GM23338 (cell line): ENCODE measurements at regions not wholly inside any gene's neighbourhood (a gene's known extent, or its start where the extent isn't known, plus 50 kb on each side); places are given as distances from the start of the nearest gene placed in this dataset.

ENCODE experiments used
- CREB1 ChIP-seq: fragments of 250-450 bp; sonication (Bioruptor Pico); IDR thresholded peaks from 2 replicates; pipeline ENCODE4 v1.5.0; 2020; ENCODE audit warnings: low read depth, mild to moderate bottlenecking, moderate library complexity
- ETS1 ChIP-seq: IDR thresholded peaks from 2 replicates; pipeline ENCODE4 v1.6.1; 2016; ENCODE audit warnings: antibody characterized with exemption
- EZH2 ChIP-seq: fragments of 200-600 bp; sonication (generic); IDR thresholded peaks from one replicate; pipeline ENCODE4 v1.8.0; 2017; ENCODE audit warnings: antibody characterized with exemption, mild to moderate bottlenecking, low read depth; ENCODE audit not compliant: unreplicated experiment
- EZH2phosphoT487 ChIP-seq: fragments of 200-600 bp; sonication (generic); IDR thresholded peaks from one replicate; pipeline ENCODE4 v1.8.1; 2018; ENCODE audit warnings: antibody characterized with exemption; ENCODE audit not compliant: unreplicated experiment
- JUNB ChIP-seq: IDR thresholded peaks from one replicate; pipeline ENCODE4 v1.6.1; 2016; ENCODE audit warnings: antibody characterized with exemption; ENCODE audit not compliant: unreplicated experiment
- NANOG ChIP-seq: IDR thresholded peaks from 2 replicates; pipeline ENCODE4 v1.6.1; 2016; ENCODE audit warnings: antibody characterized with exemption, borderline replicate concordance
- POLR2AphosphoS5 ChIP-seq: IDR thresholded peaks from 2 replicates; pipeline ENCODE4 v1.6.1; 2016; ENCODE audit warnings: antibody characterized with exemption, low read depth
- REST ChIP-seq: IDR thresholded peaks from one replicate; pipeline ENCODE4 v1.6.1; 2018; ENCODE audit warnings: antibody characterized with exemption; ENCODE audit not compliant: unreplicated experiment
- STAT1 ChIP-seq: IDR thresholded peaks from one replicate; pipeline ENCODE4 v1.6.1; 2016; ENCODE audit warnings: antibody characterized with exemption; ENCODE audit not compliant: unreplicated experiment
- ZNF114 ChIP-seq: fragments of 250-450 bp; sonication (Bioruptor Pico); IDR thresholded peaks from 2 replicates; pipeline ENCODE4 v1.5.0; 2020; ENCODE audit warnings: mild to moderate bottlenecking, moderate library complexity
- ZNF331 ChIP-seq: fragments of 250-450 bp; sonication (Bioruptor Pico); IDR thresholded peaks from 2 replicates; pipeline ENCODE4 v1.5.0; 2020; ENCODE audit warnings: low read depth, mild to moderate bottlenecking, moderate library complexity
- TF ChIP-seq, protein P1 (sequence below), 2 experiments: fragments of 200-600 bp in 1 of 2; sonication (generic) in 1 of 2; conservative IDR thresholded peaks; 2 replicates each; pipeline versions ENCODE4 v1.5.1 to v1.6.1; 2016 to 2017; ENCODE audit warnings: antibody characterized with exemption in 2 of 2, low read depth in 2 of 2, mild to moderate bottlenecking in 2 of 2, moderate library complexity in 1 of 2

DNA sequence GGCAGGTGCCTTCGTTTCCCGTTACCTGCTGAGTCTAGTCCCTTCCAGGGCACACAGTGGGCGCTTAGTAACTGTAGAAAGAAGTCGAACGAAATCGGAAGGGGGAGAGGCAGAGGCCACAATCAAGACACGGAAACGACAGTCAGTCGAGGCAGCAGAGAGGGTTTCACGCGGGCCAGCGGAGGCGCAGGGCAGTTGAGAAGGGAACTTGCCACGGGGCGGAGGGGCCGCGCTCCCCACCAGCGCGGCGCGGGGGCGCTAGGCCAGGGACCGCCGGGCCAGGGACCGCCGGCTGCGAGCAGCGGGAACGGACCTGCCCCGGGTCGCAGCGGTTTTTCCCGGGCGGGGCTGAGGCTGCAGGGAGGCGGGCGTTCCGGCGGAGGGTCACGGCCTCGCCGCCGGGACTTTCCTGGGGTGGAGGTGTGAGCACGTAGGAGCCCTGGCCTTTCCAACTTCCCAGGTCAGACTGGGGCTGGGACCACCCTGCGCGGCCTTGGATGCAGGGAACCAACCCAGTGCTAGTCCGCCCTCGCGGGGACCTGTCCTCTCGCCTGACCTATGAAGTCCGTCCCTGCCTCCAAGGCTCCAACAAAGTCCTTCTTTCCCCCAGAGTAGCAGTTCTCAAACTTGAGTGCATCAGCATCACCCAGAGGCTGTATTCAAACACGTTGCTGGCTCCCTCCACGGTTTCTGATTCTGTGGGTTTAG is 150.1 kb upstream of the FGGY start:
- TF ChIP-seq, protein P1, sequence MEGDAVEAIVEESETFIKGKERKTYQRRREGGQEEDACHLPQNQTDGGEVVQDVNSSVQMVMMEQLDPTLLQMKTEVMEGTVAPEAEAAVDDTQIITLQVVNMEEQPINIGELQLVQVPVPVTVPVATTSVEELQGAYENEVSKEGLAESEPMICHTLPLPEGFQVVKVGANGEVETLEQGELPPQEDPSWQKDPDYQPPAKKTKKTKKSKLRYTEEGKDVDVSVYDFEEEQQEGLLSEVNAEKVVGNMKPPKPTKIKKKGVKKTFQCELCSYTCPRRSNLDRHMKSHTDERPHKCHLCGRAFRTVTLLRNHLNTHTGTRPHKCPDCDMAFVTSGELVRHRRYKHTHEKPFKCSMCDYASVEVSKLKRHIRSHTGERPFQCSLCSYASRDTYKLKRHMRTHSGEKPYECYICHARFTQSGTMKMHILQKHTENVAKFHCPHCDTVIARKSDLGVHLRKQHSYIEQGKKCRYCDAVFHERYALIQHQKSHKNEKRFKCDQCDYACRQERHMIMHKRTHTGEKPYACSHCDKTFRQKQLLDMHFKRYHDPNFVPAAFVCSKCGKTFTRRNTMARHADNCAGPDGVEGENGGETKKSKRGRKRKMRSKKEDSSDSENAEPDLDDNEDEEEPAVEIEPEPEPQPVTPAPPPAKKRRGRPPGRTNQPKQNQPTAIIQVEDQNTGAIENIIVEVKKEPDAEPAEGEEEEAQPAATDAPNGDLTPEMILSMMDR (conservative IDR thresholded peaks at IDR 0.05; ENCODE audit: low read depth in 2 of 2), result peak in 1 of 2 experiments; percentile 34; a peak in 2 of 4 replicates
- TF ChIP-seq ZNF331 (CRISPR knock-in tag) (no peak), EZH2 (no peak), ETS1 (no peak), POLR2AphosphoS5 (no peak), JUNB (no peak), EZH2phosphoT487 (no peak), REST (no peak), ZNF114 (no peak), CREB1 (no peak), NANOG (no peak), STAT1 (no peak)
